ENCODE measurements at regions not wholly inside any gene's neighbourhood (a gene's known extent, or its start where the extent isn't known, plus 50 kb on each side); places are given as distances from the start of the nearest gene placed in this dataset.

DNA sequence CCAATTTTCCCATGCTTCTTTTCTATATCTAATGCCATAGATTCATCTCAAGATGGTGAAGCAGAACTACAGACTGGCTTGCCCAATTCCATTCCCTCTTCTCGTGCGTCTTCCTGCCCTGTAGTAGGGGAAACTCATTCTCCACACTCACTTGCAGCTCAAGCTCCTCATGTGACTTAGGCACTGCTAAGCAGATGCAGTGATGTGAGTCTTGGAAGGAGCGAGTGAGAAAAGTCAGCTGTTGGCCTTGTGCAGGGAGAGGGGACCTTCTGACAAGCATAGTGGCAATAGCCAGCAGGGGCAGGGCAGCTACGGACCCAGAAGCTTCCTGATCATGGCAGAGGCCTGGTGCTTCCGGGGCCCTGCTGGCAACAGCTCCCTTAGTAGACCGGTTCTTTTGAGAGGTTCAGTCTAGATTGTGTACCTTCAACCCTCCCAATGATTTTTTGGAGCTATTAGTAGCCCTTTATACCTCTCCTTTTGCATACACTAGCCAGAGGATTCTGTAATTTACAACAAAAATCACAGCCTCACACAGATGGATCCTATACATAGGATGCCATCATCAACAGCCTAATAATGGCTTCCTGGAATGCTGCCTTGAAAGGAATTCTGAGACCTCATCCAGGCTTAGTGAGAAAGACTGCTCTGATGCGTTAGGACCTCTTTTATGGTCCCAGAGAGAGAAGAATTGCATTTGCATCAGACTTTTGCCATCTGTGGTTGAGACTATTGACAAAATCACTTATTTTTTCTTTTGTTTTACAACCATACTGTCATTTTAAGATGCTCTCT is 121.5 kb upstream of the RIPOR2 start:
- TF ChIP-seq, protein P1, sequence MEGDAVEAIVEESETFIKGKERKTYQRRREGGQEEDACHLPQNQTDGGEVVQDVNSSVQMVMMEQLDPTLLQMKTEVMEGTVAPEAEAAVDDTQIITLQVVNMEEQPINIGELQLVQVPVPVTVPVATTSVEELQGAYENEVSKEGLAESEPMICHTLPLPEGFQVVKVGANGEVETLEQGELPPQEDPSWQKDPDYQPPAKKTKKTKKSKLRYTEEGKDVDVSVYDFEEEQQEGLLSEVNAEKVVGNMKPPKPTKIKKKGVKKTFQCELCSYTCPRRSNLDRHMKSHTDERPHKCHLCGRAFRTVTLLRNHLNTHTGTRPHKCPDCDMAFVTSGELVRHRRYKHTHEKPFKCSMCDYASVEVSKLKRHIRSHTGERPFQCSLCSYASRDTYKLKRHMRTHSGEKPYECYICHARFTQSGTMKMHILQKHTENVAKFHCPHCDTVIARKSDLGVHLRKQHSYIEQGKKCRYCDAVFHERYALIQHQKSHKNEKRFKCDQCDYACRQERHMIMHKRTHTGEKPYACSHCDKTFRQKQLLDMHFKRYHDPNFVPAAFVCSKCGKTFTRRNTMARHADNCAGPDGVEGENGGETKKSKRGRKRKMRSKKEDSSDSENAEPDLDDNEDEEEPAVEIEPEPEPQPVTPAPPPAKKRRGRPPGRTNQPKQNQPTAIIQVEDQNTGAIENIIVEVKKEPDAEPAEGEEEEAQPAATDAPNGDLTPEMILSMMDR (IDR thresholded peaks at IDR 0.05 in 2 of 3, conservative IDR thresholded peaks at IDR 0.05 in 1 of 3; ENCODE audit: control insufficient read depth in 2 of 3, extremely low read depth in 1 of 3, insufficient read depth in 1 of 3, low read depth in 3 of 3, low read length in 3 of 3) = no peak
- TF ChIP-seq, protein P2, sequence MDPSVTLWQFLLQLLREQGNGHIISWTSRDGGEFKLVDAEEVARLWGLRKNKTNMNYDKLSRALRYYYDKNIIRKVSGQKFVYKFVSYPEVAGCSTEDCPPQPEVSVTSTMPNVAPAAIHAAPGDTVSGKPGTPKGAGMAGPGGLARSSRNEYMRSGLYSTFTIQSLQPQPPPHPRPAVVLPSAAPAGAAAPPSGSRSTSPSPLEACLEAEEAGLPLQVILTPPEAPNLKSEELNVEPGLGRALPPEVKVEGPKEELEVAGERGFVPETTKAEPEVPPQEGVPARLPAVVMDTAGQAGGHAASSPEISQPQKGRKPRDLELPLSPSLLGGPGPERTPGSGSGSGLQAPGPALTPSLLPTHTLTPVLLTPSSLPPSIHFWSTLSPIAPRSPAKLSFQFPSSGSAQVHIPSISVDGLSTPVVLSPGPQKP (IDR thresholded peaks at IDR 0.05; ENCODE audit: low read depth, low read length) = no peak
- TF ChIP-seq MXI1 (IDR thresholded peaks at IDR 0.05; ENCODE audit: low read depth, low read length) (no peak), POLR2A (IDR thresholded peaks at IDR 0.05; ENCODE audit: low read depth, low read length) (no peak), SIN3A (IDR thresholded peaks at IDR 0.05; ENCODE audit: low read depth, low read length) (no peak), RBBP5 (conservative IDR thresholded peaks at IDR 0.05) (no peak), TBL1XR1 (IDR thresholded peaks at IDR 0.05; ENCODE audit: low read depth, low read length) (no peak), ZZZ3 (IDR thresholded peaks at IDR 0.05; ENCODE audit: control insufficient read depth, insufficient read length, low read depth) (no peak), SMAD1 (IDR thresholded peaks at IDR 0.05; ENCODE audit: low read depth, partially characterized antibody) (no peak)
- TF ChIP-seq, protein P3, sequence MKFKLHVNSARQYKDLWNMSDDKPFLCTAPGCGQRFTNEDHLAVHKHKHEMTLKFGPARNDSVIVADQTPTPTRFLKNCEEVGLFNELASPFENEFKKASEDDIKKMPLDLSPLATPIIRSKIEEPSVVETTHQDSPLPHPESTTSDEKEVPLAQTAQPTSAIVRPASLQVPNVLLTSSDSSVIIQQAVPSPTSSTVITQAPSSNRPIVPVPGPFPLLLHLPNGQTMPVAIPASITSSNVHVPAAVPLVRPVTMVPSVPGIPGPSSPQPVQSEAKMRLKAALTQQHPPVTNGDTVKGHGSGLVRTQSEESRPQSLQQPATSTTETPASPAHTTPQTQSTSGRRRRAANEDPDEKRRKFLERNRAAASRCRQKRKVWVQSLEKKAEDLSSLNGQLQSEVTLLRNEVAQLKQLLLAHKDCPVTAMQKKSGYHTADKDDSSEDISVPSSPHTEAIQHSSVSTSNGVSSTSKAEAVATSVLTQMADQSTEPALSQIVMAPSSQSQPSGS (IDR thresholded peaks at IDR 0.05; ENCODE audit: low read length) = no peak
- TF ChIP-seq, protein P4, sequence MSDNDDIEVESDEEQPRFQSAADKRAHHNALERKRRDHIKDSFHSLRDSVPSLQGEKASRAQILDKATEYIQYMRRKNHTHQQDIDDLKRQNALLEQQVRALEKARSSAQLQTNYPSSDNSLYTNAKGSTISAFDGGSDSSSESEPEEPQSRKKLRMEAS (IDR thresholded peaks at IDR 0.05; ENCODE audit: low read depth, low read length) = no peak
- TF ChIP-seq, protein P5, sequence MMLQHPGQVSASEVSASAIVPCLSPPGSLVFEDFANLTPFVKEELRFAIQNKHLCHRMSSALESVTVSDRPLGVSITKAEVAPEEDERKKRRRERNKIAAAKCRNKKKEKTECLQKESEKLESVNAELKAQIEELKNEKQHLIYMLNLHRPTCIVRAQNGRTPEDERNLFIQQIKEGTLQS (IDR thresholded peaks at IDR 0.05; ENCODE audit: borderline replicate concordance, extremely low read depth, low read depth, low read length) = no peak

Measured in GM12878 (cell line).